Esophagus squamous epithelium (tissue), 4 donors: ENCODE measurements at regions not wholly inside any gene's neighbourhood (a gene's known extent, or its start where the extent isn't known, plus 50 kb on each side); places are given as distances from the start of the nearest gene placed in this dataset.

Source experiments
- POLR2A ChIP-seq, 4 donors: fragments of 450-650 bp; IDR thresholded peaks; one replicate each; pipeline ENCODE4 v1.6.1; 2017; ENCODE audit warnings: antibody characterized with exemption in 4 of 4, mild to moderate bottlenecking in 4 of 4, moderate library complexity in 3 of 4
- TF ChIP-seq, protein P1 (sequence below), 6 experiments: fragments of 450-650 bp in 4 of 6; fragments of 200-600 bp in 2 of 6; sonication (generic) in 2 of 6; IDR thresholded peaks; one replicate each; pipeline ENCODE4 v1.5.1; 2016 to 2019; ENCODE audit warnings: antibody characterized with exemption in 6 of 6, mild to moderate bottlenecking in 4 of 6, moderate library complexity in 4 of 6

DNA sequence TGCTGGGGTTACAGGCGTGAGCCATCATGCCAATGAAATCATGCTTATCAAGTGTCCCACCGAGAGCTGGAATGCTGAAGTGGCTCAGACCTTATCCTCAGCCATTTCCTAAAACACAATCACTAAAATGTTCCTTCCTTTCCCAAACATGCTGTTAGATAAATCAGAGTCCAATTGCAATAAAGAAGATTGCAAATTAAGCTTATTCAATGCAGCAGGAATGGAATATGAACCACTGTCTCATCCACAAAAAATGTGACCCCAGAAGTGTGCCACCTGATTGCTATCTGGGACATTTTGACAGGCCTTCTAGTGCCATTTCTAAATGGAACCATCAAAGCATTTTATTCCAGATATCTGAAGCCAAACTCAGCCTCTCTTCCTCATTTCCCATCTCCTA lies 205.5 kb upstream of the CDH11 start:
- TF ChIP-seq, protein P1, sequence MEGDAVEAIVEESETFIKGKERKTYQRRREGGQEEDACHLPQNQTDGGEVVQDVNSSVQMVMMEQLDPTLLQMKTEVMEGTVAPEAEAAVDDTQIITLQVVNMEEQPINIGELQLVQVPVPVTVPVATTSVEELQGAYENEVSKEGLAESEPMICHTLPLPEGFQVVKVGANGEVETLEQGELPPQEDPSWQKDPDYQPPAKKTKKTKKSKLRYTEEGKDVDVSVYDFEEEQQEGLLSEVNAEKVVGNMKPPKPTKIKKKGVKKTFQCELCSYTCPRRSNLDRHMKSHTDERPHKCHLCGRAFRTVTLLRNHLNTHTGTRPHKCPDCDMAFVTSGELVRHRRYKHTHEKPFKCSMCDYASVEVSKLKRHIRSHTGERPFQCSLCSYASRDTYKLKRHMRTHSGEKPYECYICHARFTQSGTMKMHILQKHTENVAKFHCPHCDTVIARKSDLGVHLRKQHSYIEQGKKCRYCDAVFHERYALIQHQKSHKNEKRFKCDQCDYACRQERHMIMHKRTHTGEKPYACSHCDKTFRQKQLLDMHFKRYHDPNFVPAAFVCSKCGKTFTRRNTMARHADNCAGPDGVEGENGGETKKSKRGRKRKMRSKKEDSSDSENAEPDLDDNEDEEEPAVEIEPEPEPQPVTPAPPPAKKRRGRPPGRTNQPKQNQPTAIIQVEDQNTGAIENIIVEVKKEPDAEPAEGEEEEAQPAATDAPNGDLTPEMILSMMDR (IDR thresholded peaks at IDR 0.05), result no peak
- TF ChIP-seq POLR2A (IDR thresholded peaks at IDR 0.05), result no peak
